Endothelial cell (in vitro differentiated cells): ENCODE measurements at regions not wholly inside any gene's neighbourhood (a gene's known extent, or its start where the extent isn't known, plus 50 kb on each side); places are given as distances from the start of the nearest gene placed in this dataset.

Experiments
- DNase-seq: peaks from one replicate; pipeline ENCODE4 v3.0.0; 2021; ENCODE audit warnings: low spot score
- H3K27ac Mint-ChIP-seq: one replicate; pipeline ENCODE4 v1.8.0; 2021; ENCODE audit warnings: mixed read lengths, inconsistent platforms; ENCODE audit not compliant: unreplicated experiment
- H3K27me3 Mint-ChIP-seq: one replicate; pipeline ENCODE4 v1.8.0; 2021; ENCODE audit warnings: mild to moderate bottlenecking, moderate library complexity, mixed read lengths, inconsistent platforms; ENCODE audit not compliant: unreplicated experiment
- H3K36me3 Mint-ChIP-seq: one replicate; pipeline ENCODE4 v1.8.0; 2021; ENCODE audit warnings: mild to moderate bottlenecking, low read depth, mixed read lengths, inconsistent platforms; ENCODE audit not compliant: unreplicated experiment
- H3K4me1 Mint-ChIP-seq: one replicate; pipeline ENCODE4 v1.8.0; 2021; ENCODE audit warnings: mild to moderate bottlenecking, mixed read lengths, inconsistent platforms; ENCODE audit not compliant: unreplicated experiment
- H3K4me3 Mint-ChIP-seq: one replicate; pipeline ENCODE4 v1.8.0; 2021; ENCODE audit warnings: mild to moderate bottlenecking, mixed read lengths, inconsistent platforms; ENCODE audit not compliant: unreplicated experiment
- H3K9me3 Mint-ChIP-seq: one replicate; pipeline ENCODE4 v1.8.0; 2021; ENCODE audit warnings: mixed read lengths, inconsistent platforms; ENCODE audit not compliant: unreplicated experiment
- CTCF ChIP-seq: fragments of 200-600 bp; sonication (generic); IDR thresholded peaks from one replicate; pipeline ENCODE4 v1.5.0; 2021; ENCODE audit warnings: antibody characterized with exemption; ENCODE audit not compliant: unreplicated experiment

GRCh38 chrX:129108936-129109335, 414.4 kb downstream of the SMARCA1 start:
- Mint-ChIP-seq H3K9me3 (no peaks in the 10 kb centered on the region), H3K36me3 (no peaks in the 10 kb centered on the region), H3K4me1 (peaks cover 6% of the 10 kb centered on the region), H3K27me3 (peaks cover 2% of the 10 kb centered on the region), H3K27ac (no peak overlapping the region), H3K4me3 (no peak overlapping the region)
- no peak for TF ChIP-seq CTCF
- DNase-seq: no peak

- Mint-ChIP-seq H3K4me1 (no peaks in the 10 kb centered on the region), H3K36me3 (no peaks in the 10 kb centered on the region), H3K4me3 (no peak overlapping the region), H3K9me3 (no peaks in the 10 kb centered on the region), H3K27me3 (no peaks in the 10 kb centered on the region), H3K27ac (no peak overlapping the region)
- DNase-seq: no peak
- TF ChIP-seq CTCF: no peak
Observed at GRCh38 chrX:129099207-129099606, 424.1 kb downstream of the SMARCA1 start.

- Mint-ChIP-seq H3K36me3 (no peaks in the 10 kb centered on the region), H3K27ac (no peak overlapping the region), H3K27me3 (no peaks in the 10 kb centered on the region), H3K9me3 (no peaks in the 10 kb centered on the region), H3K4me3 (no peak overlapping the region), H3K4me1 (no peaks in the 10 kb centered on the region)
- no peak for DNase-seq
- TF ChIP-seq CTCF: no peak
Observed at GRCh38 chrX:129097668-129098067, 425.6 kb downstream of the SMARCA1 start.

- Mint-ChIP-seq H3K27ac (no peak overlapping the region), H3K27me3 (no peaks in the 10 kb centered on the region), H3K9me3 (no peaks in the 10 kb centered on the region), H3K36me3 (no peaks in the 10 kb centered on the region), H3K4me3 (no peak overlapping the region), H3K4me1 (peaks cover 3% of the 10 kb centered on the region)
- TF ChIP-seq CTCF: no peak
- DNase-seq: no peak
Observed at GRCh38 chrX:129093706-129094105, 429.6 kb downstream of the SMARCA1 start.

GRCh38 chrX:129092757-129093156, 430.5 kb downstream of the SMARCA1 start:
- no peaks in the 10 kb centered on the region for H3K9me3 Mint-ChIP-seq
- no peak for DNase-seq
- no peak for TF ChIP-seq CTCF
- no peaks in the 10 kb centered on the region for H3K36me3 Mint-ChIP-seq
- H3K27ac Mint-ChIP-seq: no peak overlapping the region
- no peaks in the 10 kb centered on the region for H3K27me3 Mint-ChIP-seq
- peaks cover 3% of the 10 kb centered on the region for H3K4me1 Mint-ChIP-seq
- H3K4me3 Mint-ChIP-seq: no peak overlapping the region
